NCI-H748 (cell line): ENCODE measurements at regions not wholly inside any gene's neighbourhood (a gene's known extent, or its start where the extent isn't known, plus 50 kb on each side); places are given as distances from the start of the nearest gene placed in this dataset.
"Not testable (repeated sequence)": the region's sequence is repeated elsewhere in the genome, so short reads cannot be mapped to it uniquely, and the experiment has no call there.

Experiments used
- DNase-seq: peaks from one replicate; lab custom pipeline; 2025; ENCODE audit not compliant: unreplicated experiment; lab: John Stamatoyannopoulos, UW

GRCh38 chr2:175832866-175833265, 169.2 kb downstream of the LNPK start:
- DNase-seq = no peak

- DNase-seq = no peak
These were observed 172.3 kb downstream of the LNPK start for GRCh38 chr2:175829741-175830140.

- no peak for DNase-seq
These were observed 174.2 kb downstream of the LNPK start for GRCh38 chr2:175827856-175828255.

DNA sequence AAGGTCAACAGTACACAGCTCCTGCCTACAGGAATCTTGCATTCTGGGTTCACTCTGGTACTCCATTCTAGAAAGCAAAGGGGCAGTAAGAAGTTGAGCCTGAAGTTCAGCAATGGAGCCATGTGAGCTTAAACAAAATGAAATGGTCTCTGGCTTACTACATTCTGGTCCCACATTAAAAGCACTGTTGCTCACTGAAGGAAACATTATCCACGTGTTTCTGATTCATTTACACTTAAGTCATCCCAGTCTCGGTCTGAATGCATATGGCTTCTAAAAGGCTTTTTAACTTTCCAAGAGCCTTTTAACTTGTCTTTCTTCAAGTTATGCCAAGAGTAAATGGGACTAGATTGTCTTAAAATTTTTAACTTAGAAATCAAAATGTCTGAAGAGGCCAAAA, 177.8 kb downstream of the LNPK start:
- DNase-seq = no peak

DNA sequence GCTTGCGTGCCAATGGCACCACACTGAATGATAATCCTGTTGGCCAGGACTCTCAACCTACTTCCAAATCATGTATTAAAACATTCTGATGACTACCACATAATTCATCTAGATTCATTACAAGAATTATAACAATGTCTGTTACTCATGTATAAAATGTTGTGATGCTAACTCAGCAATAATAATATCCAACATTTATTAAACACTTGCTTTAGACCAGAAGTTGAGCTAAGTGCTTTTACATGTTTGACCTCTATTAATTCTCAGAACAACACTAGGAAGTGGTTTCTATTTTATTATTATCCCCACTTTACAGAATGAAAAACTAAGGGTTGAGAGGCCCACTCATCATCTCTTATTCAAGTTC, 178.4 kb downstream of the LNPK start:
- no peak for DNase-seq

- no peak for DNase-seq
These were observed 178.9 kb downstream of the LNPK start for GRCh38 chr2:175823002-175823706.

GRCh38 chr2:175817221-175817620, 184.8 kb downstream of the LNPK start:
- no peak for DNase-seq

DNA sequence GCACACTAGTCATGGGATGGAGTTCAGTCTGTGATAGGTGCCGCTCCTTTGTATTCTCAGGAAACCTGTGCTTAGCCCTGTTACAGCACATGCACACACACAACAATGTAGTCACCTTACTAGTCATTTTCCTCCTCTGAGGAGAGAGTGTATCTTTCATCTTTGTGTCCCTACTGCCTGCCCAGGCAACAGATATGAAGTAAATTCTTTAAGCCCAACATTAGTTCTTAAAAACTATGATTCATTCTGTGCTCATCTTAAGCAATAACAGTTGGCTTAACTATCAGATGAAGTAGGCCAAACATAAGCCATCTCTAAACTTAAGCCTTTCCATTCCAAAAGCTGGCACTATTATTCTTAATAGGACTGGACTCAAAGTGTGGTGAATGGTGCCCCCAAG, 186.5 kb downstream of the LNPK start:
- no peak for DNase-seq

DNA sequence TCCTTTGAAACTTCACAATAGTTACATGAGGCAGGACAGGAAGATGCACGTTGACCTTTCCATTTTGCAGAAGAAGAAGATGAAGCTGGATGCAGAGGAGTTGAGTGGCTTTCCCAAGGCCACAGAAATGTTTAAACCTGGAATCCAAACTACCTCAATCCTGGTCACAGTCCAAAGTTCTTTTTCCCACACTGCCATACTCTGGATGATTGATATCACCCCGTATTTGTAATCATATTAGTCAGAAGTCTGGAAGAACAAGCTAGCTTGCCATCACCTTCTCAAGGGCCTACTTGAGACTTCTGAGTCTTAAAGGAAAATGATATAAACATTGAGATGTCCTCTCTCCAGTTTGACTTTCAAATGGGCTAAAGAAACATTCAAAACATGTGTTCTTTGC, 190.1 kb downstream of the LNPK start:
- DNase-seq = no peak

GRCh38 chr2:175808858-175809257, 193.2 kb downstream of the LNPK start:
- DNase-seq = no peak

- DNase-seq = no peak
These were observed 194.0 kb downstream of the LNPK start for GRCh38 chr2:175808078-175808477.

- no peak for DNase-seq
These were observed 194.8 kb downstream of the LNPK start for GRCh38 chr2:175807031-175807873.

- no peak for DNase-seq
These were observed 195.5 kb downstream of the LNPK start for GRCh38 chr2:175806570-175806969.

GRCh38 chr2:175806125-175806490, 196.0 kb downstream of the LNPK start:
- DNase-seq = no peak

- DNase-seq = no peak
These were observed 196.5 kb downstream of the LNPK start for GRCh38 chr2:175805442-175806124.

- no peak for DNase-seq
These were observed 197.9 kb downstream of the LNPK start for GRCh38 chr2:175804122-175804521.

GRCh38 chr2:175796422-175796821, 205.6 kb downstream of the LNPK start:
- DNase-seq = not testable (repeated sequence)

GRCh38 chr2:175793648-175794047, 208.4 kb downstream of the LNPK start:
- DNase-seq = peak; percentile 30

DNA sequence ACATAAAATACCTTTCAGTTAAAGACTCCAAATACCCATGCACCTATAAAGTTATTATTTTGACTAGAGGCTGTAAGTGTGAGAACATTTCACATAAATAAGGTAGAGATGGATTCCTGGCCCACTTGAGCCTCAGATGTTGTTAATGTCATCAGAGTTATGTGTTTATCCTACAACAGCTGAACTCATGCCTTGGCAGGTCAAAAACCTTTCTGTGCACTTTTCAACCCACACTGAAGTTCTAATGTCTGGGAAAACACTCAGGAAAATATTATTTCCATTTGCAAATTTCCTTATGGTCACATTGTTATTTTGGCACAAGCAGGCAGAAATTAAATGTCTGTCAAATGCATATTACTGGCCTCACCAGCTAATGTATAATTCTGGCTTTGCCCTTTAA, 209.2 kb downstream of the LNPK start:
- DNase-seq = no peak

- DNase-seq = no peak
These were observed 209.9 kb downstream of the LNPK start for GRCh38 chr2:175792199-175792598.

- DNase-seq = peak; percentile 31
These were observed 215.5 kb downstream of the LNPK start for GRCh38 chr2:175786471-175787124.
